ENCODE measurements at regions not wholly inside any gene's neighbourhood (a gene's known extent, or its start where the extent isn't known, plus 50 kb on each side); places are given as distances from the start of the nearest gene placed in this dataset.

DNA sequence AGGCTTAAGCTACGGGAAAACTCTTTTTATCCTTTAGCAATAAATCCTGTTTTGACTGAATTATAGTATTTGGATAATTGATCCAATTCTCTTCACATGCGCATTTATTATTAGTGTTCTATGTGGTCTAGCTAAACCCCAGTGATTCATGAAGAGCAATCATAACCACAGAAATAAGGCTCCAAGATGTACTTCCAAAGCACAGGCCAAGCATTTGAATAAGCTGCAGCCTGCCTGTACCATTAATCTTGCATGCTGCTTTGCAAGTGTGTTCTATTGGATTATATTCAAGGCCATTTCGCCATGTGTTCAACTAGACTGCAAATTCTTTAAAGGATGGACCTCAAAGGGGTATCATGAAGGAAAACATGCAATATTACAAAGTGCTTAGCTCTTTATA, 385.2 kb upstream of the FAT1 start:
- no peak for TF ChIP-seq EZH2phosphoT487 (conservative IDR thresholded peaks at IDR 0.05; ENCODE audit: low read length)
- TF ChIP-seq, protein P1, sequence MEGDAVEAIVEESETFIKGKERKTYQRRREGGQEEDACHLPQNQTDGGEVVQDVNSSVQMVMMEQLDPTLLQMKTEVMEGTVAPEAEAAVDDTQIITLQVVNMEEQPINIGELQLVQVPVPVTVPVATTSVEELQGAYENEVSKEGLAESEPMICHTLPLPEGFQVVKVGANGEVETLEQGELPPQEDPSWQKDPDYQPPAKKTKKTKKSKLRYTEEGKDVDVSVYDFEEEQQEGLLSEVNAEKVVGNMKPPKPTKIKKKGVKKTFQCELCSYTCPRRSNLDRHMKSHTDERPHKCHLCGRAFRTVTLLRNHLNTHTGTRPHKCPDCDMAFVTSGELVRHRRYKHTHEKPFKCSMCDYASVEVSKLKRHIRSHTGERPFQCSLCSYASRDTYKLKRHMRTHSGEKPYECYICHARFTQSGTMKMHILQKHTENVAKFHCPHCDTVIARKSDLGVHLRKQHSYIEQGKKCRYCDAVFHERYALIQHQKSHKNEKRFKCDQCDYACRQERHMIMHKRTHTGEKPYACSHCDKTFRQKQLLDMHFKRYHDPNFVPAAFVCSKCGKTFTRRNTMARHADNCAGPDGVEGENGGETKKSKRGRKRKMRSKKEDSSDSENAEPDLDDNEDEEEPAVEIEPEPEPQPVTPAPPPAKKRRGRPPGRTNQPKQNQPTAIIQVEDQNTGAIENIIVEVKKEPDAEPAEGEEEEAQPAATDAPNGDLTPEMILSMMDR (IDR thresholded peaks at IDR 0.05; ENCODE audit: insufficient read depth, low read length, poor library complexity, severe bottlenecking), result no peak
- no peaks in the 10 kb centered on the region for H3F3A ChIP-seq (ENCODE audit: insufficient read depth)
- H3K36me3 ChIP-seq (ENCODE audit: low read length), result no peaks in the 10 kb centered on the region
- H3K9me3 ChIP-seq (ENCODE audit: insufficient read depth, low read length), result no peaks in the 10 kb centered on the region; the same call in 1 of the 2 replicates
- no peak overlapping the region for H3K4me3 ChIP-seq (ENCODE audit: insufficient read depth, low read length, poor library complexity, severe bottlenecking)
- H3K4me2 ChIP-seq (ENCODE audit: low read depth, low read length, poor library complexity, severe bottlenecking), result no peak overlapping the region
- no peak overlapping the region for H2AFZ ChIP-seq (ENCODE audit: low read depth, low read length, severe bottlenecking)
- H3K79me2 ChIP-seq (ENCODE audit: insufficient read depth, low read length), result no peaks in the 10 kb centered on the region
- no peaks in the 10 kb centered on the region for H3K9me2 ChIP-seq (replicated peaks; ENCODE audit: insufficient read depth, low read length)
- H3K9ac ChIP-seq (ENCODE audit: low read length), result no peak overlapping the region
- no peaks in the 10 kb centered on the region for H4K20me1 ChIP-seq (ENCODE audit: low read depth, low read length)
- no peak overlapping the region for H3K27ac ChIP-seq (ENCODE audit: low read depth, low read length)
- no peaks in the 10 kb centered on the region for H3K27me3 ChIP-seq (ENCODE audit: low read length)

DNA sequence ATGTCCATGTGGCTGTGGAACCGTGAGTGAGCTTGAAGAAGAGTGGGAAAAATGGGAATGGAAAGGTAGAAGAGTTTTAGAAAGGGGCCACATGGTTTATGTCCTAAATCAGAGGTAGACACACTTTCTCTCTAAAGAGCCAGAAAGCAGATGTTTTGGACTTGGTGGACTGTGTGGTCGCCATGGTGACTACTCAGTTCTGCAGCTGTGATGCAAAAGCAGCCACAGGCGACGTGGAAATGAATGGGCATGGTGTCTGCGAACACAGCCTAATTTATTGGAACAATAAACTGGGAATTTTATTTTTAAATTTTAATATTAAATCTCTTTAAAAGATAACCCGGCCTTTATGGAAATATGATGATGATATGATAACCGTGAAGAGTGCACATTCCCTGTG, 386.0 kb upstream of the FAT1 start:
- H3K9ac ChIP-seq (ENCODE audit: low read length), result no peak overlapping the region
- H3K9me3 ChIP-seq (ENCODE audit: insufficient read depth, low read length), result no peaks in the 10 kb centered on the region; the same call in 1 of the 2 replicates
- no peak overlapping the region for H3K27ac ChIP-seq (ENCODE audit: low read depth, low read length)
- H3K9me2 ChIP-seq (replicated peaks; ENCODE audit: insufficient read depth, low read length), result no peaks in the 10 kb centered on the region
- H3K27me3 ChIP-seq (ENCODE audit: low read length), result no peaks in the 10 kb centered on the region
- no peak overlapping the region for H2AFZ ChIP-seq (ENCODE audit: low read depth, low read length, severe bottlenecking)
- H3K36me3 ChIP-seq (ENCODE audit: low read length), result no peaks in the 10 kb centered on the region
- no peak overlapping the region for H3K4me2 ChIP-seq (ENCODE audit: low read depth, low read length, poor library complexity, severe bottlenecking)
- no peaks in the 10 kb centered on the region for H3F3A ChIP-seq (ENCODE audit: insufficient read depth)
- H3K79me2 ChIP-seq (ENCODE audit: insufficient read depth, low read length), result no peaks in the 10 kb centered on the region
- no peak overlapping the region for H3K4me3 ChIP-seq (ENCODE audit: insufficient read depth, low read length, poor library complexity, severe bottlenecking)
- no peaks in the 10 kb centered on the region for H4K20me1 ChIP-seq (ENCODE audit: low read depth, low read length)
- TF ChIP-seq, protein P1 (IDR thresholded peaks at IDR 0.05; ENCODE audit: insufficient read depth, low read length, poor library complexity, severe bottlenecking), result no peak
- TF ChIP-seq EZH2phosphoT487 (conservative IDR thresholded peaks at IDR 0.05; ENCODE audit: low read length), result no peak

DNA sequence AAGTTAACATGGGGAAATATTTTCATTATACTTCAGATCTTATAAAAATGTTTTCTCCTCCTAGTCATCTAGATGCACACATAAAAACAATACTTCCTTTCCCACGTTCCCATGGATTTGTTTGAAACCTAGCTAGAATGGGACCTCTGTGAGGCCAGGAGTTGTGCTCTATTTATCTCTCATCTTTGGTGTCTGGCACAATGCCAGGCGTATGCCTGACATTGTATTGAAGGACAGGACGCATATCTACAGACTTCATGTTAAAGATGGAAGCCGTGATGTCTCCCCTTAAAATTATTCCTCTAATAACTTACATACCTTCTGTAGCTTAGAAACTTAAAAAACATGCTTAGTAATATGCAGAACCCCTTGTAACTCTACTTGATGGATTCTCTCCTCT, 394.5 kb upstream of the FAT1 start:
- Histone ChIP-seq H4K20me1 (ENCODE audit: low read depth, low read length) (no peaks in the 10 kb centered on the region), H3K4me3 (ENCODE audit: insufficient read depth, low read length, poor library complexity, severe bottlenecking) (no peak overlapping the region), H3K79me2 (ENCODE audit: insufficient read depth, low read length) (no peaks in the 10 kb centered on the region), H3K9ac (ENCODE audit: low read length) (no peak overlapping the region), H3K36me3 (ENCODE audit: low read length) (no peaks in the 10 kb centered on the region), H3K9me2 (replicated peaks; ENCODE audit: insufficient read depth, low read length) (no peaks in the 10 kb centered on the region), H3K9me3 (ENCODE audit: insufficient read depth, low read length) (no peaks in the 10 kb centered on the region; the same call in 1 of the 2 replicates), H3F3A (ENCODE audit: insufficient read depth) (no peaks in the 10 kb centered on the region), H3K27ac (ENCODE audit: low read depth, low read length) (no peak overlapping the region), H3K27me3 (ENCODE audit: low read length) (no peaks in the 10 kb centered on the region), H2AFZ (ENCODE audit: low read depth, low read length, severe bottlenecking) (no peak overlapping the region), H3K4me2 (ENCODE audit: low read depth, low read length, poor library complexity, severe bottlenecking) (no peak overlapping the region)
- TF ChIP-seq EZH2phosphoT487 (conservative IDR thresholded peaks at IDR 0.05; ENCODE audit: low read length), result no peak
- TF ChIP-seq, protein P1 (IDR thresholded peaks at IDR 0.05; ENCODE audit: insufficient read depth, low read length, poor library complexity, severe bottlenecking), result no peak

All from SU-DHL-6 (cell line).